ENCODE measurements at regions not wholly inside any gene's neighbourhood (a gene's known extent, or its start where the extent isn't known, plus 50 kb on each side); places are given as distances from the start of the nearest gene placed in this dataset.

- Mint-ChIP-seq H3K4me1 (no peaks in the 10 kb centered on the region), H3K27ac (no peak overlapping the region)
Measured at GRCh38 chr17:79441356-79442160, 169.3 kb downstream of the RBFOX3 start.

GRCh38 chr17:79440251-79440650, 170.6 kb downstream of the RBFOX3 start:
- DNase-seq (ENCODE audit: low spot score in 2 of 2, unreplicated experiment in 2 of 2), result no peak
- Mint-ChIP-seq H3K9me3 (no peaks in the 10 kb centered on the region), H3K36me3 (no peaks in the 10 kb centered on the region), H3K27ac (no peak overlapping the region), H3K27me3 (ENCODE audit: low read depth) (peaks cover 34% of the 10 kb centered on the region), H3K4me3 (no peak overlapping the region), H3K4me1 (no peaks in the 10 kb centered on the region)
- no peak for TF ChIP-seq CTCF (IDR thresholded peaks at IDR 0.05; ENCODE audit: unreplicated experiment)

More at GRCh38 chr17:79441356-79442160, 169.3 kb downstream of the RBFOX3 start:
- peaks cover 27% of the 10 kb centered on the region for H3K27me3 Mint-ChIP-seq (ENCODE audit: low read depth)
- no peaks in the 10 kb centered on the region for H3K9me3 Mint-ChIP-seq
- no peak overlapping the region for H3K4me3 Mint-ChIP-seq
- no peak for TF ChIP-seq CTCF (IDR thresholded peaks at IDR 0.05; ENCODE audit: unreplicated experiment)
- H3K36me3 Mint-ChIP-seq, result no peaks in the 10 kb centered on the region
- no peak for DNase-seq (ENCODE audit: low spot score in 2 of 2, unreplicated experiment in 2 of 2)

DNA sequence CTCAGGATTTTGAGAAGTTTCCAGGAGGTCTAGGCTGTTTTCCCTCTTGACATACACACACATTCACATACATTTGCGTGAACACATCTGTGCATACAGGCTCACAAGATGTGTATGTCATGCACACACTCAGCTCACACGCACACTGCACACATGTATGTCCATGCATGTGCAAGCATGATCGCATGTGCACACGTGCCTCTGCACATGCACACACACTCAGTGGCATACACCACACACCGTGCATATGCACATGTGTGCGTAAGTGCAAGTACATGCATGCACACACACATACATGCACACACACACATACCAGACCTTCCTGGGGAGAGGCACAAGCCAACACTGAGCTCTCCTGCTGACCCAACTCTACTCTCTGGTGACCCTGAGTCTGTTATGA, 171.4 kb downstream of the RBFOX3 start:
- H3K27me3 Mint-ChIP-seq (ENCODE audit: low read depth), result peaks cover 40% of the 10 kb centered on the region
- no peaks in the 10 kb centered on the region for H3K9me3 Mint-ChIP-seq
- H3K4me3 Mint-ChIP-seq, result no peak overlapping the region

DNA sequence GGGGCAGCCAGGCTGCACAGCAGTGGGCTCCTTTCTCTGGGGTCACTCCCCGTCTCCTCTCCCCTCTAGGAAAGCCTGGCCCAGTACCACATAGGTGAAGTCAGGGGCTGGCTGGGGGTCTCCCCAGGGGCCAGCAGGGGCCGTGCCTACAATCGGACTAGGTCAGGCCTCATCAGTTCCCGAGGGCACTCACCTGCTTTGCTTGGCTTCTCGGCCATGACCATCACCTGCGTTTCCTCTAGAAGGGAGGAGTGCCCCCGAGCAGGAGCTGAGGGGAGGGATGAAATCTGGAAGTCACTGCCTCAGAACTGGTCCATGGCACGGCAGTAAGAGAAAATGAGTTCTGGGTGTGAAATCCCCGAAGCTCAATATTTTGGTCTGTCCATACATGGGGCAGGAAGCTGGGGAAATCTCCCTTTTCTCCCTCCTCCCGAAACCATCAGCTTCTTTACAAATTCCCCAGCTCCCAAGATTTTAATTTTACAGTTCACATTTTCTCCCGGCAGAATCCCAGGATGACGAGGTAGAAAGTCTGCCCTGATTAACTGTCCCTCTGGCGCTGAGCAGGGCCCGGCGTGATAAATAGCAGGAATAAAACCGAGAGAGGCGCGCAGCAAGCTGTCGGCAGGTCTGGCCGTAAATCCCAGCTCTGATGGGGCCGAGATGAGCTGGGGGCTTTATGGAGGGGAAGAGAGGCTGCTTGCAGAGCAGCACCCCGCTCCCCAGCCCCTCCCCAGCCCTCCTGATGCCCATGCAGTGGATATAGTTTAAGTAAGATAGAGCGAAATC, 172.1 kb downstream of the RBFOX3 start:
- no peak overlapping the region for H3K4me3 Mint-ChIP-seq
- H3K27ac Mint-ChIP-seq, result no peak overlapping the region
- DNase-seq (ENCODE audit: low spot score in 2 of 2, unreplicated experiment in 2 of 2), result no peak
- H3K36me3 Mint-ChIP-seq, result no peaks in the 10 kb centered on the region
- H3K27me3 Mint-ChIP-seq (ENCODE audit: low read depth), result peaks cover 44% of the 10 kb centered on the region
- H3K9me3 Mint-ChIP-seq, result no peaks in the 10 kb centered on the region
- no peaks in the 10 kb centered on the region for H3K4me1 Mint-ChIP-seq
- no peak for TF ChIP-seq CTCF (IDR thresholded peaks at IDR 0.05; ENCODE audit: unreplicated experiment)

More for the DNA sequence above, 171.4 kb downstream of the RBFOX3 start:
- no peak for DNase-seq (ENCODE audit: low spot score in 2 of 2, unreplicated experiment in 2 of 2)
- no peak for TF ChIP-seq CTCF (IDR thresholded peaks at IDR 0.05; ENCODE audit: unreplicated experiment)
- Mint-ChIP-seq H3K36me3 (no peaks in the 10 kb centered on the region), H3K27ac (no peak overlapping the region), H3K4me1 (no peaks in the 10 kb centered on the region)

- Mint-ChIP-seq H3K27ac (no peak overlapping the region), H3K27me3 (ENCODE audit: low read depth) (peaks cover 49% of the 10 kb centered on the region), H3K4me3 (no peak overlapping the region), H3K9me3 (no peaks in the 10 kb centered on the region), H3K36me3 (no peaks in the 10 kb centered on the region), H3K4me1 (no peaks in the 10 kb centered on the region)
- no peak for TF ChIP-seq CTCF (IDR thresholded peaks at IDR 0.05; ENCODE audit: unreplicated experiment)
- DNase-seq (ENCODE audit: low spot score in 2 of 2, unreplicated experiment in 2 of 2), result no peak
Measured at GRCh38 chr17:79438058-79438457, 172.8 kb downstream of the RBFOX3 start.
